Panc1 (cell line): ENCODE measurements at regions not wholly inside any gene's neighbourhood (a gene's known extent, or its start where the extent isn't known, plus 50 kb on each side); places are given as distances from the start of the nearest gene placed in this dataset.

Source experiments
- ATAC-seq: fragments of 200-7000 bp; cut with Tn5 transposase; 2 replicates; pipeline ENCODE4 v1.9.1; 2020; ENCODE audit warnings: mild to moderate bottlenecking, moderate library complexity
- BruUV-seq: library from RNA; stranded (reverse); fragments of 400-500 nt; replicated peaks from 2 replicates; lab custom pipeline; 2021; lab: Mats Ljungman, UMichigan
- CTCF ChIA-PET: fragments of 300-600 bp; sonication (Branson Sonifier 250); formaldehyde crosslinking; loops from one replicate; lab custom pipeline; 2022; ENCODE audit warnings: antibody characterized with exemption; lab: Charles Lee
- POLR2A ChIA-PET: fragments of 300-600 bp; sonication (Branson Sonifier 250); formaldehyde crosslinking; loops from one replicate; lab custom pipeline; 2022; ENCODE audit warnings: antibody characterized with exemption; lab: Charles Lee
- DNase-seq: peaks from one replicate; pipeline ENCODE4 v3.0.0-alpha.2; 2010; ENCODE audit warnings: low read depth, low spot score
- H3K27ac ChIP-seq: 2 replicates; pipeline ENCODE4 v1.5.1; 2011; ENCODE audit warnings: mild to moderate bottlenecking, low read length, inconsistent platforms
- H3K27me3 ChIP-seq: fragments of 200-500 bp; sonication (Bioruptor generic); 2 replicates; pipeline ENCODE4 v1.6.0; 2014; ENCODE audit warnings: low read length, inconsistent platforms; ENCODE audit not compliant: control insufficient read depth, insufficient read depth
- H3K36me3 ChIP-seq: fragments of 200-500 bp; sonication (Bioruptor generic); 2 replicates; pipeline ENCODE4 v1.5.1; 2014; ENCODE audit warnings: inconsistent platforms, mild to moderate bottlenecking, low read length, moderate library complexity; ENCODE audit not compliant: control insufficient read depth, insufficient read depth
- H3K4me1 ChIP-seq: 2 replicates; pipeline ENCODE4 v1.5.1; 2011; ENCODE audit warnings: inconsistent platforms, mild to moderate bottlenecking, low read length, moderate library complexity; ENCODE audit not compliant: control insufficient read depth, insufficient read depth
- H3K4me3 ChIP-seq, 2 experiments: 2 replicates each; pipeline ENCODE4 v1.5.1; 2011 to 2012; ENCODE audit warnings: low read depth in 2 of 2, low read length in 2 of 2, mild to moderate bottlenecking in 2 of 2, inconsistent platforms in 1 of 2, moderate library complexity in 1 of 2
- H3K9me3 ChIP-seq: fragments of 200-500 bp; sonication (Bioruptor generic); 2 replicates; pipeline ENCODE4 v1.5.1; 2014; ENCODE audit warnings: low read depth, mild to moderate bottlenecking, inconsistent platforms, low read length, moderate library complexity; ENCODE audit not compliant: control insufficient read depth, insufficient read depth
- POLR2AphosphoS5 ChIP-seq: IDR thresholded peaks from 2 replicates; pipeline ENCODE4 v1.6.1; 2012; ENCODE audit warnings: mild to moderate bottlenecking, low read depth, low read length, moderate library complexity
- SIN3A ChIP-seq: IDR thresholded peaks from 2 replicates; pipeline ENCODE4 v1.6.1; 2012; ENCODE audit warnings: low read depth, mild to moderate bottlenecking, low read length, moderate library complexity, borderline replicate concordance; ENCODE audit not compliant: insufficient read depth
- TCF7L2 ChIP-seq: IDR thresholded peaks from 2 replicates; pipeline ENCODE4 v1.6.1; 2011; ENCODE audit warnings: mild to moderate bottlenecking, low read depth, low read length, inconsistent platforms
- in situ Hi-C: cut with HindIII; loops from 2 replicates; pipeline ENCODE4 v1.10.0; 2016; ENCODE audit warnings: low sequenced_read_pairs, low pct_unique_long_range_greater_than_20kb
- intact Hi-C: fragments of 100-400 bp; cut with micrococcal nuclease; formaldehyde crosslinking; loops from one replicate; pipeline ENCODE4 v1.10.0; 2022; ENCODE audit not compliant: unreplicated experiment
- TF ChIP-seq, protein P1 (sequence below), 2 experiments: IDR thresholded peaks; 2 replicates each; pipeline ENCODE4 v1.6.1; 2011 to 2012; ENCODE audit warnings: low read depth in 2 of 2, control low read depth in 1 of 2, low read length in 1 of 2, mild to moderate bottlenecking in 1 of 2, moderate library complexity in 1 of 2; ENCODE audit not compliant: insufficient read depth in 1 of 2
- TF ChIP-seq, protein P2 (sequence below): fragments of 450-650 bp; IDR thresholded peaks from 2 replicates; pipeline ENCODE4 v1.5.1; 2017; ENCODE audit warnings: mild to moderate bottlenecking

DNA sequence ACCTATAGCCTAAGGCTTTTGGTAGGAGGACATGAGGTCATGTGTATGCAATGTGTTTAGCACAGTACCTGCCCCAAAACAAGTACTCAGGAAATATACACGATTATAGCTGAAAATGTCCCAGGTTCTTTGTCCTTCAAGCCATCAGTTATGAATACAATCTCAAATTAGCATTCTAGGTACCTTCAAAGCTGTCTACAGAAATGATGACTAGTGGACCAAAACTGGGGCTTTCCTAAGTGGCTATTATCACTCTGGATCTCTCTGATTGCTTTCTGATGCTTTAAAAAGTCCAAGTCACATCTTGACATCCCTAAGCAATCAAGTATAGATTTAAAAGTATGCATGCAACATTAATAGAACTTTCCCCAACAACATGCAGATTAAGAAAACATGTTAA lies 93.0 kb upstream of the SLIT3 start:
- H3K27ac ChIP-seq, result no peak overlapping the region
- H3K27me3 ChIP-seq, result no peaks in the 10 kb centered on the region
- DNase-seq, result no peak
- H3K9me3 ChIP-seq, result peaks cover 8% of the 10 kb centered on the region; the same call in 1 of the 2 replicates
- intact Hi-C loops, result no loop called here
- no peaks in the 10 kb centered on the region for H3K36me3 ChIP-seq
- no peak for ATAC-seq
- ChIA-PET CTCF (no interaction called here), POLR2A (no interaction called here)
- no peaks in the 10 kb centered on the region for H3K4me1 ChIP-seq
- in situ Hi-C loops, result no loop called here
- TF ChIP-seq TCF7L2 (no peak), SIN3A (no peak), POLR2AphosphoS5 (no peak)
- TF ChIP-seq, protein P1, sequence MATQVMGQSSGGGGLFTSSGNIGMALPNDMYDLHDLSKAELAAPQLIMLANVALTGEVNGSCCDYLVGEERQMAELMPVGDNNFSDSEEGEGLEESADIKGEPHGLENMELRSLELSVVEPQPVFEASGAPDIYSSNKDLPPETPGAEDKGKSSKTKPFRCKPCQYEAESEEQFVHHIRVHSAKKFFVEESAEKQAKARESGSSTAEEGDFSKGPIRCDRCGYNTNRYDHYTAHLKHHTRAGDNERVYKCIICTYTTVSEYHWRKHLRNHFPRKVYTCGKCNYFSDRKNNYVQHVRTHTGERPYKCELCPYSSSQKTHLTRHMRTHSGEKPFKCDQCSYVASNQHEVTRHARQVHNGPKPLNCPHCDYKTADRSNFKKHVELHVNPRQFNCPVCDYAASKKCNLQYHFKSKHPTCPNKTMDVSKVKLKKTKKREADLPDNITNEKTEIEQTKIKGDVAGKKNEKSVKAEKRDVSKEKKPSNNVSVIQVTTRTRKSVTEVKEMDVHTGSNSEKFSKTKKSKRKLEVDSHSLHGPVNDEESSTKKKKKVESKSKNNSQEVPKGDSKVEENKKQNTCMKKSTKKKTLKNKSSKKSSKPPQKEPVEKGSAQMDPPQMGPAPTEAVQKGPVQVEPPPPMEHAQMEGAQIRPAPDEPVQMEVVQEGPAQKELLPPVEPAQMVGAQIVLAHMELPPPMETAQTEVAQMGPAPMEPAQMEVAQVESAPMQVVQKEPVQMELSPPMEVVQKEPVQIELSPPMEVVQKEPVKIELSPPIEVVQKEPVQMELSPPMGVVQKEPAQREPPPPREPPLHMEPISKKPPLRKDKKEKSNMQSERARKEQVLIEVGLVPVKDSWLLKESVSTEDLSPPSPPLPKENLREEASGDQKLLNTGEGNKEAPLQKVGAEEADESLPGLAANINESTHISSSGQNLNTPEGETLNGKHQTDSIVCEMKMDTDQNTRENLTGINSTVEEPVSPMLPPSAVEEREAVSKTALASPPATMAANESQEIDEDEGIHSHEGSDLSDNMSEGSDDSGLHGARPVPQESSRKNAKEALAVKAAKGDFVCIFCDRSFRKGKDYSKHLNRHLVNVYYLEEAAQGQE (IDR thresholded peaks at IDR 0.05; ENCODE audit: insufficient read depth in 1 of 2, low read depth in 2 of 2, low read length in 1 of 2), result no peak
- TF ChIP-seq, protein P2, sequence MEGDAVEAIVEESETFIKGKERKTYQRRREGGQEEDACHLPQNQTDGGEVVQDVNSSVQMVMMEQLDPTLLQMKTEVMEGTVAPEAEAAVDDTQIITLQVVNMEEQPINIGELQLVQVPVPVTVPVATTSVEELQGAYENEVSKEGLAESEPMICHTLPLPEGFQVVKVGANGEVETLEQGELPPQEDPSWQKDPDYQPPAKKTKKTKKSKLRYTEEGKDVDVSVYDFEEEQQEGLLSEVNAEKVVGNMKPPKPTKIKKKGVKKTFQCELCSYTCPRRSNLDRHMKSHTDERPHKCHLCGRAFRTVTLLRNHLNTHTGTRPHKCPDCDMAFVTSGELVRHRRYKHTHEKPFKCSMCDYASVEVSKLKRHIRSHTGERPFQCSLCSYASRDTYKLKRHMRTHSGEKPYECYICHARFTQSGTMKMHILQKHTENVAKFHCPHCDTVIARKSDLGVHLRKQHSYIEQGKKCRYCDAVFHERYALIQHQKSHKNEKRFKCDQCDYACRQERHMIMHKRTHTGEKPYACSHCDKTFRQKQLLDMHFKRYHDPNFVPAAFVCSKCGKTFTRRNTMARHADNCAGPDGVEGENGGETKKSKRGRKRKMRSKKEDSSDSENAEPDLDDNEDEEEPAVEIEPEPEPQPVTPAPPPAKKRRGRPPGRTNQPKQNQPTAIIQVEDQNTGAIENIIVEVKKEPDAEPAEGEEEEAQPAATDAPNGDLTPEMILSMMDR, result no peak
- no peak overlapping the region for H3K4me3 ChIP-seq
- no TSS peak for BruUV-seq

DNA sequence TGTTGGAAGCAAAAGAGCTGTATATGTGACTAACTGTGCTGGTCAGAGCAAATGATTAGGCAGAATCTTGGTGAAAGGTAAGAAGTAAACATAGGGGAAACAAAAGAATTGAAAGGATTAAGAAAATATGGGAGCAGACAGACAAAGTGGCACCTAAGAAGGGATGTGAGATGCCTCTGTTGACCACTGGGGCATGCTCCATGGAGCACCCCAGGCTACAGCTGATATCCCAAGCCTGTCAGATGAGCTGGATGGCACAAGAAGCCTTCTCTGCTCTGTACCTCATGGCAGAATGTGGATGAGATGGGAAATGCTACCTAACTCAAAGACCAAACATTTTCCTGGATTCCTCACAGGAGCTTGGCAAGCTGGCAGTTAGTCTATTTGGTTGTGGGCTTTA lies 89.3 kb upstream of the SLIT3 start:
- in situ Hi-C loops (no loop called here), intact Hi-C loops (no loop called here)
- TF ChIP-seq, protein P2, result no peak
- TF ChIP-seq SIN3A (no peak), TCF7L2 (no peak), POLR2AphosphoS5 (no peak)
- TF ChIP-seq, protein P1 (IDR thresholded peaks at IDR 0.05; ENCODE audit: insufficient read depth in 1 of 2, low read depth in 2 of 2, low read length in 1 of 2), result no peak
- Histone ChIP-seq H3K27ac (no peak overlapping the region), H3K9me3 (no peaks in the 10 kb centered on the region), H3K4me1 (no peaks in the 10 kb centered on the region), H3K36me3 (no peaks in the 10 kb centered on the region), H3K27me3 (no peaks in the 10 kb centered on the region), H3K4me3 (no peak overlapping the region)
- CTCF ChIA-PET, result no interaction called here
- BruUV-seq, result no TSS peak
- ATAC-seq (no peak), DNase-seq (no peak)
- POLR2A ChIA-PET, result no interaction called here
